ENCODE measurements at regions not wholly inside any gene's neighbourhood (a gene's known extent, or its start where the extent isn't known, plus 50 kb on each side); places are given as distances from the start of the nearest gene placed in this dataset.

- no peaks in the 10 kb centered on the region for H4K20me1 ChIP-seq (ENCODE audit: control insufficient read depth, extremely low read depth, insufficient read depth, low read length)
- FAIRE-seq, result no peak
- dilution Hi-C loops (cut with MboI; ENCODE audit: extremely low pct_ligation_motif_present, low sequenced_read_pairs), result no loop called here
- TF ChIP-seq CTCF (optimal IDR thresholded peaks at IDR 0.05 in 1 of 3, IDR thresholded peaks at IDR 0.05 in 1 of 3, conservative IDR thresholded peaks at IDR 0.05 in 1 of 3; ENCODE audit: extremely low read depth in 1 of 3, insufficient read depth in 2 of 3, low read length in 3 of 3) (no peak), EZH2 (IDR thresholded peaks at IDR 0.05; ENCODE audit: low read length) (no peak)
- H3K9ac ChIP-seq (ENCODE audit: control insufficient read depth, extremely low read depth, insufficient read depth, low read length), result no peak overlapping the region
- no peaks in the 10 kb centered on the region for H3K9me1 ChIP-seq (ENCODE audit: control insufficient read depth, extremely low read depth, insufficient read depth, low read length)
- H3K27ac ChIP-seq (ENCODE audit: control insufficient read depth, insufficient read depth, low read length), result no peak overlapping the region
- no peaks in the 10 kb centered on the region for H3K9me3 ChIP-seq (ENCODE audit: control insufficient read depth, low read depth, low read length)
- H3K79me2 ChIP-seq (ENCODE audit: control insufficient read depth, insufficient read depth, low read length), result no peaks in the 10 kb centered on the region
- no peaks in the 10 kb centered on the region for H3K27me3 ChIP-seq (ENCODE audit: control insufficient read depth, extremely low read depth, insufficient read depth, low read length)
- no peaks in the 10 kb centered on the region for H3K4me1 ChIP-seq (ENCODE audit: control insufficient read depth, extremely low read depth, insufficient read depth, low read length)
- H3K4me2 ChIP-seq (ENCODE audit: control insufficient read depth, extremely low read depth, insufficient read depth, low read depth, low read length), result no peak overlapping the region
- no peaks in the 10 kb centered on the region for H3K36me3 ChIP-seq (ENCODE audit: control insufficient read depth in 2 of 2, extremely low read depth in 1 of 2, insufficient read depth in 2 of 2, low read length in 2 of 2)
- no peak overlapping the region for H2AFZ ChIP-seq (ENCODE audit: control insufficient read depth, low read length)
- no peak for DNase-seq (ENCODE audit: low read depth, low spot score)
- no peak overlapping the region for H3K4me3 ChIP-seq (ENCODE audit: control insufficient read depth in 2 of 3, extremely low read depth in 1 of 3, insufficient read depth in 2 of 3, low read depth in 1 of 3, low read length in 3 of 3)
These were observed 274.5 kb downstream of the MRTFB start for GRCh38 chr16:14345512-14346115.

DNA sequence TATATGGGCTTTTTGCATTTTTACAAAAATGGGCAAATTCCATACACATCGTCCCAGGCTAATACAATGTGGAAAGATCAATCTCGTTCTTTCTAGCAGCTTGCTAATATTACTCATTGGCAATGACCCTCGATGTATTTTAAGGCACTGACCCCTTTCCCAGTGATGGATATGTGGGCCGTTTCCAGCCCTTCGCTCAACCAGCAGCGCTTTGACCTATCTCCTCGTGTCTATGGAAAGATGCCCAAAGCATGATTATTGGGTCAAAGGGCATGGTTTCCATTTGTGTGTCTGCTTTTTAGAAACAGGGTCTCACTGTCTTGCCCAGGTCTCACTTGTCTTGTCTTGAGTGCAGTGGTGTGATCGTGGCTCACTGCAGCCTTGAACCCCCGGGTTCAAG lies 273.8 kb downstream of the MRTFB start:
- H3K4me1 ChIP-seq (ENCODE audit: control insufficient read depth, extremely low read depth, insufficient read depth, low read length), result no peaks in the 10 kb centered on the region
- H3K27ac ChIP-seq (ENCODE audit: control insufficient read depth, insufficient read depth, low read length), result no peak overlapping the region
- no peaks in the 10 kb centered on the region for H3K36me3 ChIP-seq (ENCODE audit: control insufficient read depth in 2 of 2, extremely low read depth in 1 of 2, insufficient read depth in 2 of 2, low read length in 2 of 2)
- no peak overlapping the region for H3K4me3 ChIP-seq (ENCODE audit: control insufficient read depth in 2 of 3, extremely low read depth in 1 of 3, insufficient read depth in 2 of 3, low read depth in 1 of 3, low read length in 3 of 3)
- no peak overlapping the region for H3K4me2 ChIP-seq (ENCODE audit: control insufficient read depth, extremely low read depth, insufficient read depth, low read depth, low read length)
- H2AFZ ChIP-seq (ENCODE audit: control insufficient read depth, low read length), result no peak overlapping the region
- dilution Hi-C loops (cut with MboI; ENCODE audit: extremely low pct_ligation_motif_present, low sequenced_read_pairs), result no loop called here
- H3K27me3 ChIP-seq (ENCODE audit: control insufficient read depth, extremely low read depth, insufficient read depth, low read length), result no peaks in the 10 kb centered on the region
- no peaks in the 10 kb centered on the region for H3K79me2 ChIP-seq (ENCODE audit: control insufficient read depth, insufficient read depth, low read length)
- DNase-seq (ENCODE audit: low read depth, low spot score) (no peak), FAIRE-seq (no peak)
- H3K9me1 ChIP-seq (ENCODE audit: control insufficient read depth, extremely low read depth, insufficient read depth, low read length), result no peaks in the 10 kb centered on the region
- H3K9me3 ChIP-seq (ENCODE audit: control insufficient read depth, low read depth, low read length), result no peaks in the 10 kb centered on the region
- no peaks in the 10 kb centered on the region for H4K20me1 ChIP-seq (ENCODE audit: control insufficient read depth, extremely low read depth, insufficient read depth, low read length)
- TF ChIP-seq EZH2 (IDR thresholded peaks at IDR 0.05; ENCODE audit: low read length) (no peak), CTCF (optimal IDR thresholded peaks at IDR 0.05 in 1 of 3, IDR thresholded peaks at IDR 0.05 in 1 of 3, conservative IDR thresholded peaks at IDR 0.05 in 1 of 3; ENCODE audit: extremely low read depth in 1 of 3, insufficient read depth in 2 of 3, low read length in 3 of 3) (no peak)
- H3K9ac ChIP-seq (ENCODE audit: control insufficient read depth, extremely low read depth, insufficient read depth, low read length), result no peak overlapping the region
